SK-N-SH (cell line): ENCODE measurements at regions not wholly inside any gene's neighbourhood (a gene's known extent, or its start where the extent isn't known, plus 50 kb on each side); places are given as distances from the start of the nearest gene placed in this dataset.

Experiments used
- CTCF ChIA-PET: fragments of 300-600, 350-600 bp; formaldehyde crosslinking; extraction: SDS; loops from one replicate; lab custom pipeline; 2021; lab: Yijun Ruan, JAX
- POLR2A ChIA-PET: fragments of 350-600 bp; sonication (Branson Sonifier 250); formaldehyde crosslinking; extraction: SDS; loops from one replicate; lab custom pipeline; 2020; ENCODE audit warnings: antibody characterized with exemption, inconsistent platforms; lab: Yijun Ruan, JAX
- DNase-seq: peaks from one replicate; pipeline ENCODE4 v3.0.0; 2012
- H2AFZ ChIP-seq: fragments of 200-600 bp; sonication (generic); 2 replicates; pipeline ENCODE4 v1.8.1; 2016; ENCODE audit warnings: antibody characterized with exemption, mild to moderate bottlenecking, low read depth
- H3F3A ChIP-seq: fragments of 200-600 bp; sonication (generic); replicated peaks from 2 replicates; pipeline ENCODE3; 2016; ENCODE audit warnings: antibody characterized with exemption, mild to moderate bottlenecking; ENCODE audit not compliant: insufficient read depth
- H3K27ac ChIP-seq, 2 experiments: fragments of 200-500 bp in 1 of 2; fragments of 200-600 bp in 1 of 2; sonication (Bioruptor generic) in 1 of 2; sonication (generic), shearing (Covaris generic) in 1 of 2; 2 replicates each; pipeline versions ENCODE4 v1.5.1 to v1.6.1; 2014 to 2016; ENCODE audit warnings: low read depth in 2 of 2, inconsistent platforms in 1 of 2, low read length in 1 of 2, mild to moderate bottlenecking in 1 of 2, mixed read lengths in 1 of 2
- H3K27me3 ChIP-seq: fragments of 200-600 bp; sonication (generic), shearing (Covaris generic); 2 replicates; pipeline ENCODE4 v1.6.1; 2016; ENCODE audit warnings: mixed run types; ENCODE audit not compliant: insufficient read depth
- H3K36me3 ChIP-seq, 2 experiments: fragments of 200-500 bp in 1 of 2; fragments of 200-600 bp in 1 of 2; sonication (Bioruptor generic) in 1 of 2; sonication (generic) in 1 of 2; replicated peaks in 1 of 2; 2 replicates each; pipeline versions ENCODE3 to v1.5.1; 2014 to 2016; ENCODE audit warnings: low read length in 1 of 2, mild to moderate bottlenecking in 1 of 2; ENCODE audit not compliant: insufficient read depth in 2 of 2, control insufficient read depth in 1 of 2
- H3K4me1 ChIP-seq, 2 experiments: fragments of 200-500 bp in 1 of 2; fragments of 200-600 bp in 1 of 2; sonication (Bioruptor generic) in 1 of 2; sonication (generic), shearing (Covaris generic) in 1 of 2; 2 replicates each; pipeline versions ENCODE4 v1.5.1 to v1.6.1; 2014 to 2016; ENCODE audit warnings: low read depth in 1 of 2, low read length in 1 of 2, mixed run types in 1 of 2; ENCODE audit not compliant: insufficient read depth in 2 of 2, control insufficient read depth in 1 of 2
- H3K4me2 ChIP-seq: fragments of 200-600 bp; sonication (generic), shearing (Covaris generic); 2 replicates; pipeline ENCODE4 v1.6.1; 2017; ENCODE audit warnings: mixed run types
- H3K4me3 ChIP-seq, 2 experiments: fragments of 200-500 bp in 1 of 2; fragments of 200-600 bp in 1 of 2; sonication (Bioruptor generic) in 1 of 2; sonication (generic), shearing (Covaris generic) in 1 of 2; 2 replicates each; pipeline versions ENCODE4 v1.5.1 to v1.8.1; 2014 to 2016; ENCODE audit warnings: low read depth in 2 of 2, inconsistent platforms in 1 of 2, low read length in 1 of 2, mild to moderate bottlenecking in 1 of 2, mixed read lengths in 1 of 2, moderate library complexity in 1 of 2
- H3K79me2 ChIP-seq: fragments of 200-600 bp; sonication (generic); 2 replicates; pipeline ENCODE4 v1.8.1; 2017; ENCODE audit warnings: mild to moderate bottlenecking; ENCODE audit not compliant: insufficient read depth
- H3K9ac ChIP-seq: fragments of 200-600 bp; sonication (generic); 2 replicates; pipeline ENCODE4 v1.6.1; 2017; ENCODE audit warnings: mixed run types
- H3K9me2 ChIP-seq: fragments of 200-600 bp; sonication (generic); 2 replicates; pipeline ENCODE4 v1.6.1; 2017; ENCODE audit warnings: mixed run types
- H3K9me3 ChIP-seq: fragments of 200-600 bp; sonication (generic); 2 replicates; pipeline ENCODE4 v1.6.1; 2017; ENCODE audit warnings: mixed run types, mild to moderate bottlenecking, moderate library complexity
- H4K20me1 ChIP-seq: fragments of 200-600 bp; sonication (generic); 2 replicates; pipeline ENCODE4 v1.6.1; 2017; ENCODE audit warnings: mild to moderate bottlenecking, mixed run types; ENCODE audit not compliant: insufficient read depth
- CHD2 ChIP-seq: fragments of 150-350 bp; IDR thresholded peaks from 2 replicates; pipeline ENCODE4 v1.6.1; 2018; ENCODE audit warnings: low read length; ENCODE audit not compliant: partially characterized antibody
- ELF1 ChIP-seq: IDR thresholded peaks from 2 replicates; pipeline ENCODE4 v1.4.0; 2012
- EP300 ChIP-seq, 2 experiments: IDR thresholded peaks; 2 replicates each; pipeline versions ENCODE4 v1.4.0 to v1.6.1; 2012; ENCODE audit warnings: borderline replicate concordance in 1 of 2, low read depth in 1 of 2, low read length in 1 of 2
- FOSL2 ChIP-seq: IDR thresholded peaks from 2 replicates; pipeline ENCODE4 v1.4.0; 2012; ENCODE audit warnings: low read depth, mild to moderate bottlenecking, moderate library complexity, borderline replicate concordance
- FOXJ3 ChIP-seq: sonication (generic); formaldehyde crosslinking; IDR thresholded peaks from 2 replicates; pipeline ENCODE4 v1.5.1; 2020; ENCODE audit warnings: mild to moderate bottlenecking, missing genetic modification reagents
- FOXM1 ChIP-seq: IDR thresholded peaks from 2 replicates; pipeline ENCODE4 v1.4.0; 2012; ENCODE audit warnings: low read depth, mild to moderate bottlenecking
- GABPA ChIP-seq: IDR thresholded peaks from 2 replicates; pipeline ENCODE4 v1.4.0; 2012; ENCODE audit warnings: low read depth, mild to moderate bottlenecking
- JUND ChIP-seq: IDR thresholded peaks from 2 replicates; pipeline ENCODE4 v1.4.0; 2012
- MEF2A ChIP-seq: IDR thresholded peaks from 2 replicates; pipeline ENCODE4 v1.4.0; 2012; ENCODE audit warnings: low read depth, borderline replicate concordance
- NFIC ChIP-seq: IDR thresholded peaks from 2 replicates; pipeline ENCODE4 v1.4.0; 2012; ENCODE audit warnings: borderline replicate concordance
- RAD21 ChIP-seq: IDR thresholded peaks from 2 replicates; pipeline ENCODE4 v1.6.1; 2012; ENCODE audit warnings: mild to moderate bottlenecking, low read length
- REST ChIP-seq: IDR thresholded peaks from 2 replicates; pipeline ENCODE4 v1.6.1; 2012; ENCODE audit warnings: mild to moderate bottlenecking, low read depth, low read length, moderate library complexity
- RFX5 ChIP-seq: IDR thresholded peaks from 2 replicates; pipeline ENCODE4 v1.6.1; 2012; ENCODE audit warnings: mild to moderate bottlenecking, improper control_type of control experiment, low read length
- RXRA ChIP-seq: IDR thresholded peaks from 2 replicates; pipeline ENCODE4 v1.4.0; 2012; ENCODE audit warnings: low read depth, mild to moderate bottlenecking, borderline replicate concordance
- SMC3 ChIP-seq: IDR thresholded peaks from 2 replicates; pipeline ENCODE4 v1.6.1; 2012; ENCODE audit warnings: low read depth, low read length, improper control_type of control experiment
- WGBS: methylation state at CpG from one replicate; pipeline ENCODE4 v1.1.6; 2017; ENCODE audit warnings: low lambda C conversion rate; 5-methylcytosine and 5-hydroxymethylcytosine counted together
- TF ChIP-seq, protein P1 (sequence below): fragments of 200-600 bp; sonication (generic); IDR thresholded peaks from 2 replicates; pipeline ENCODE4 v1.6.1; 2017; ENCODE audit warnings: antibody characterized with exemption, mild to moderate bottlenecking, moderate library complexity

DNA sequence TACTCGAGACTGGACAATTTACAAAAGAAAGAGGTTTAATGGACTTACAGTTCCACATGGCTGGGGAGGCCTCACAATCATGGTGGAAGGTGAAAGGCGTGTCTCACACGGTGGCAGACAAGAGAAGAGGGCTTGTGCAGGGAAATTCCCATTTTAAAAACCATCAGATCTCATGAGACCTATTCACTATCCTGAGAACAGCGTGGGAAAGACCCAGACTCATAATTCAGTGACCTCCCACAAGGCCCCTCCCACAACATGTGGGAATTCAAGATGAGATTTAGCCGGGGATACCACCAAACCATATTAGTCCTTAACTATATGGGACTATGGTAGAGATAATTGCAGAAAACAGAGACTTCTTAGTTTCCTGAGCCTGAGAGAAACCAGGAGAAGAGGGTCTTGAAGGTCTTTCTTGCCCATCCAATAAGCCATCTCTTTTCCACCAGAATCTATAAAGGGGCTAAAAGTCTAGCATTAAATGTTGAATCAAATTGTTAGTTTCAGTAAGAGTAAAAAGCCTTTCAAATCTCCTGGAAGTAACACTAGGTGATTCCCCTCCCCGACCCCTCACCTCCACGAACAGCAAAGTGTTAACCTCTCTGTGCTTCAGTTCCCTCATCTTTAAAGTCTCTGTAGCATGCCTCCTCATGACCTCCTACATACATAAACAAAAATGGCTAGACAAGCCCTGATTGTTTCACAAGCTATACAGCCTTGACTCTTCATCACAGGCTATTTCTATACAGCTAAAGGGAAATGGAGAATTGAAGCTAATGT lies 259.1 kb downstream of the TMEM167A start (continued):
- TF ChIP-seq RFX5 (no peak), ELF1 (no peak), GABPA (no peak), FOXM1 (no peak)
- TF ChIP-seq, protein P1, sequence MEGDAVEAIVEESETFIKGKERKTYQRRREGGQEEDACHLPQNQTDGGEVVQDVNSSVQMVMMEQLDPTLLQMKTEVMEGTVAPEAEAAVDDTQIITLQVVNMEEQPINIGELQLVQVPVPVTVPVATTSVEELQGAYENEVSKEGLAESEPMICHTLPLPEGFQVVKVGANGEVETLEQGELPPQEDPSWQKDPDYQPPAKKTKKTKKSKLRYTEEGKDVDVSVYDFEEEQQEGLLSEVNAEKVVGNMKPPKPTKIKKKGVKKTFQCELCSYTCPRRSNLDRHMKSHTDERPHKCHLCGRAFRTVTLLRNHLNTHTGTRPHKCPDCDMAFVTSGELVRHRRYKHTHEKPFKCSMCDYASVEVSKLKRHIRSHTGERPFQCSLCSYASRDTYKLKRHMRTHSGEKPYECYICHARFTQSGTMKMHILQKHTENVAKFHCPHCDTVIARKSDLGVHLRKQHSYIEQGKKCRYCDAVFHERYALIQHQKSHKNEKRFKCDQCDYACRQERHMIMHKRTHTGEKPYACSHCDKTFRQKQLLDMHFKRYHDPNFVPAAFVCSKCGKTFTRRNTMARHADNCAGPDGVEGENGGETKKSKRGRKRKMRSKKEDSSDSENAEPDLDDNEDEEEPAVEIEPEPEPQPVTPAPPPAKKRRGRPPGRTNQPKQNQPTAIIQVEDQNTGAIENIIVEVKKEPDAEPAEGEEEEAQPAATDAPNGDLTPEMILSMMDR, result no peak

GRCh38 chr5:82816926-82817325 lies 260.3 kb downstream of the TMEM167A start:
- ChIA-PET POLR2A (no interaction called here), CTCF (no interaction called here)
- Histone ChIP-seq H3K4me1 (peaks cover 0 to 3% of the 10 kb centered on the region in 2 experiments; a peak in 1 of 4 replicates), H3K9ac (no peak overlapping the region), H2AFZ (no peak overlapping the region), H4K20me1 (no peaks in the 10 kb centered on the region), H3K9me3 (no peaks in the 10 kb centered on the region), H3K4me3 (no peak overlapping the region), H3K36me3 (no peaks in the 10 kb centered on the region), H3F3A (no peaks in the 10 kb centered on the region), H3K27ac (no peak overlapping the region), H3K79me2 (no peaks in the 10 kb centered on the region), H3K4me2 (no peak overlapping the region), H3K27me3 (no peaks in the 10 kb centered on the region), H3K9me2 (no peaks in the 10 kb centered on the region)
- no peak for DNase-seq
- WGBS, result 67% methylated on average over 5 of the region's 5 CpGs
- no peak for TF ChIP-seq GABPA
- TF ChIP-seq JUND, result no peak

DNA sequence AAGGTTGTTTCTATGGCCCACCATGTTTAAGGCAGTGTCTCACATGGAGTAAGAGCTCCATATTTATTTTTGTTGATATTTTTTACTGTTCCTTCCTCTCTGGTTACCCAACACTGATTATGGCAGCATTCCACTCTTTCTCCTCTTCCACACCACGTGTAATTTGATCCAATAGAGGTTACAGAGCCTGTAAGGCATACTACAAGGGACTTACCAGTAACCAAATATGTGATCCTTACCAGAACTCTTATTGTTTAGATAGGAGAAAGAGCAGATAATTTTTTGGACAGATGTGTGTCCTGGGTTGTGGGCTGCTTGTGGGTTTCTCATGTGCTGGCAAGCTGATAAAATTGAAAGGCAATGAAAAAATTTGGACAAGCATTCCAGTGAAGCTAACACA lies 261.3 kb downstream of the TMEM167A start:
- no peak overlapping the region for H3K4me2 ChIP-seq
- no peak for TF ChIP-seq JUND
- TF ChIP-seq CHD2, result no peak
- no peak for TF ChIP-seq FOXM1
- TF ChIP-seq EP300 (IDR thresholded peaks at IDR 0.05; ENCODE audit: borderline replicate concordance in 1 of 2, low read depth in 1 of 2, low read length in 1 of 2), result no peak
- no peak for TF ChIP-seq SMC3
- TF ChIP-seq REST, result no peak
- no peak for TF ChIP-seq FOSL2
- TF ChIP-seq RAD21, result no peak
- TF ChIP-seq NFIC, result no peak
- TF ChIP-seq RFX5, result no peak
- no peak for TF ChIP-seq GABPA
- TF ChIP-seq RXRA, result no peak
- no peak for TF ChIP-seq FOXJ3 (CRISPR knock-in tag)
- no peak for TF ChIP-seq MEF2A
- H3F3A ChIP-seq, result no peaks in the 10 kb centered on the region
- no peaks in the 10 kb centered on the region for H4K20me1 ChIP-seq
- ChIA-PET CTCF (interaction anchor here (0.6 kb wide), 1 partner anchor 797 kb away, joined by 3 read pairs; no protein-coding TSS in a partner anchor), POLR2A (no interaction called here)
- H3K79me2 ChIP-seq, result no peaks in the 10 kb centered on the region
- H3K9me2 ChIP-seq, result no peaks in the 10 kb centered on the region
- no peak overlapping the region for H3K4me3 ChIP-seq
- WGBS, result 17% methylated on average over 1 of the region's 1 CpG
- H3K27me3 ChIP-seq, result no peaks in the 10 kb centered on the region
- H3K36me3 ChIP-seq, result no peaks in the 10 kb centered on the region
- H3K9me3 ChIP-seq, result no peaks in the 10 kb centered on the region
- no peak overlapping the region for H3K27ac ChIP-seq
- H3K4me1 ChIP-seq, result no peaks in the 10 kb centered on the region
- no peak overlapping the region for H3K9ac ChIP-seq
- DNase-seq, result no peak
- H2AFZ ChIP-seq, result no peak overlapping the region
